Fibroblast of mammary gland (primary cell): ENCODE measurements at regions not wholly inside any gene's neighbourhood (a gene's known extent, or its start where the extent isn't known, plus 50 kb on each side); places are given as distances from the start of the nearest gene placed in this dataset.

Source experiments
- DNase-seq: peaks from one replicate; pipeline ENCODE4 v3.0.0-alpha.2; 2010; ENCODE audit warnings: low read depth
- H3K4me3 ChIP-seq: 2 replicates; pipeline ENCODE4 v1.5.1; 2011; ENCODE audit warnings: low read depth, mild to moderate bottlenecking, low read length, moderate library complexity; ENCODE audit not compliant: control insufficient read depth
- CTCF ChIP-seq: conservative IDR thresholded peaks from 2 replicates; pipeline ENCODE4 v1.5.1; 2011; ENCODE audit warnings: low read depth, low read length, inconsistent platforms; ENCODE audit not compliant: control insufficient read depth, insufficient read depth

- no peak overlapping the region for H3K4me3 ChIP-seq
- TF ChIP-seq CTCF, result no peak
- no peak for DNase-seq
Observed at GRCh38 chr4:124555959-124556358, 156.6 kb downstream of the ANKRD50 start.

- TF ChIP-seq CTCF, result no peak
- no peak overlapping the region for H3K4me3 ChIP-seq
Observed at GRCh38 chr4:124564121-124564520, 148.4 kb downstream of the ANKRD50 start.

GRCh38 chr4:124565371-124565770 lies 147.2 kb downstream of the ANKRD50 start:
- DNase-seq, result no peak
- no peak overlapping the region for H3K4me3 ChIP-seq
- no peak for TF ChIP-seq CTCF

More at GRCh38 chr4:124564121-124564520, 148.4 kb downstream of the ANKRD50 start:
- DNase-seq, result no peak

- DNase-seq, result no peak
- no peak overlapping the region for H3K4me3 ChIP-seq
- no peak for TF ChIP-seq CTCF
Observed at GRCh38 chr4:124566030-124566429, 146.5 kb downstream of the ANKRD50 start.

GRCh38 chr4:124573056-124573455 lies 139.5 kb downstream of the ANKRD50 start:
- no peak for DNase-seq
- no peak for TF ChIP-seq CTCF
- no peak overlapping the region for H3K4me3 ChIP-seq

- DNase-seq, result no peak
- TF ChIP-seq CTCF, result no peak
Observed at GRCh38 chr4:124579896-124580295, 132.6 kb downstream of the ANKRD50 start.

GRCh38 chr4:124583797-124584196 lies 128.7 kb downstream of the ANKRD50 start:
- DNase-seq, result no peak
- TF ChIP-seq CTCF, result no peak
- no peak overlapping the region for H3K4me3 ChIP-seq

More at GRCh38 chr4:124579896-124580295, 132.6 kb downstream of the ANKRD50 start:
- H3K4me3 ChIP-seq, result no peak overlapping the region
